GM12878 (cell line): ENCODE measurements at regions not wholly inside any gene's neighbourhood (a gene's known extent, or its start where the extent isn't known, plus 50 kb on each side); places are given as distances from the start of the nearest gene placed in this dataset.

Experiments used
- ATF7 ChIP-seq: fragments of 450-650 bp; IDR thresholded peaks from 2 replicates; pipeline ENCODE4 v1.6.1; 2016; ENCODE audit warnings: low read depth, mild to moderate bottlenecking
- EP300 ChIP-seq, 2 experiments: fragments of 150-350 bp in 1 of 2; IDR thresholded peaks; 2 replicates each; pipeline ENCODE4 v1.6.1; 2011 to 2012; ENCODE audit warnings: low read depth in 2 of 2, low read length in 2 of 2, borderline replicate concordance in 1 of 2, improper control_type of control experiment in 1 of 2, inconsistent platforms in 1 of 2; ENCODE audit not compliant: control insufficient read depth in 1 of 2
- JUND ChIP-seq: IDR thresholded peaks from 2 replicates; pipeline ENCODE4 v1.6.1; 2012; ENCODE audit warnings: low read depth, mild to moderate bottlenecking, low read length, improper control_type of control experiment, moderate library complexity
- PAX8 ChIP-seq: fragments of 450-650 bp; IDR thresholded peaks from 2 replicates; pipeline ENCODE4 v1.6.1; 2017; ENCODE audit warnings: mild to moderate bottlenecking, moderate library complexity
- POLR2A ChIP-seq: IDR thresholded peaks from 2 replicates; pipeline ENCODE4 v1.6.1; 2011; ENCODE audit warnings: low read depth, mild to moderate bottlenecking, low read length
- POLR2AphosphoS2 ChIP-seq: IDR thresholded peaks from 2 replicates; pipeline ENCODE4 v1.6.1; 2011; ENCODE audit warnings: low read depth, mild to moderate bottlenecking, low read length, improper control_type of control experiment, moderate library complexity
- RAD51 ChIP-seq: fragments of 450-650 bp; IDR thresholded peaks from 2 replicates; pipeline ENCODE4 v1.6.1; 2016; ENCODE audit warnings: moderate library complexity, mild to moderate bottlenecking, inconsistent platforms
- TF ChIP-seq, protein P1 (sequence below), 3 experiments: IDR thresholded peaks in 2 of 3; conservative IDR thresholded peaks in 1 of 3; 2 replicates each; pipeline ENCODE4 v1.5.1; 2011; ENCODE audit warnings: low read depth in 3 of 3, low read length in 3 of 3, mild to moderate bottlenecking in 3 of 3, control low read depth in 2 of 3, moderate library complexity in 2 of 3, inconsistent platforms in 1 of 3, mixed read lengths in 1 of 3; ENCODE audit not compliant: control insufficient read depth in 2 of 3, insufficient read depth in 1 of 3; ENCODE audit errors: extremely low read depth in 1 of 3

DNA sequence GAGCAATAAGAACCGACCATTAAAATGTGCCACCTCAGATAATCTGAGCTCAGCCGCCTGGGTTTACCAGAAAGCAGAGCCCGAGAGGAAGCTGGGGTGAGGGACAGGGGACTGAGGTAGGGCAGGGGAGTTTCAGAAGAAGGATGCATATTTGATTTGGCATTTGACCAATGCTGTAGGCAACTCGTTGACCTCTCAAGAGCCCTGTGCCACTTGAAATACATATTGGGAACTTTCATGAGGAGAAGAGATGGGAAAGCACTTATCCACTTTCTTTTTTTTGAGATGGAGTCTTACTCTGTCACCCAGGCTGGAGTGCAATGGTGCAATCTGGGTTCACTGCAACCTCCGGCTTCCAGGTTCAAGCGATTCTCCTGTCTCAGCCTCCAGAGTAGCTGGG is 148.4 kb upstream of the SPRED2 start:
- no peak for TF ChIP-seq POLR2A
- TF ChIP-seq, protein P1, sequence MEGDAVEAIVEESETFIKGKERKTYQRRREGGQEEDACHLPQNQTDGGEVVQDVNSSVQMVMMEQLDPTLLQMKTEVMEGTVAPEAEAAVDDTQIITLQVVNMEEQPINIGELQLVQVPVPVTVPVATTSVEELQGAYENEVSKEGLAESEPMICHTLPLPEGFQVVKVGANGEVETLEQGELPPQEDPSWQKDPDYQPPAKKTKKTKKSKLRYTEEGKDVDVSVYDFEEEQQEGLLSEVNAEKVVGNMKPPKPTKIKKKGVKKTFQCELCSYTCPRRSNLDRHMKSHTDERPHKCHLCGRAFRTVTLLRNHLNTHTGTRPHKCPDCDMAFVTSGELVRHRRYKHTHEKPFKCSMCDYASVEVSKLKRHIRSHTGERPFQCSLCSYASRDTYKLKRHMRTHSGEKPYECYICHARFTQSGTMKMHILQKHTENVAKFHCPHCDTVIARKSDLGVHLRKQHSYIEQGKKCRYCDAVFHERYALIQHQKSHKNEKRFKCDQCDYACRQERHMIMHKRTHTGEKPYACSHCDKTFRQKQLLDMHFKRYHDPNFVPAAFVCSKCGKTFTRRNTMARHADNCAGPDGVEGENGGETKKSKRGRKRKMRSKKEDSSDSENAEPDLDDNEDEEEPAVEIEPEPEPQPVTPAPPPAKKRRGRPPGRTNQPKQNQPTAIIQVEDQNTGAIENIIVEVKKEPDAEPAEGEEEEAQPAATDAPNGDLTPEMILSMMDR (IDR thresholded peaks at IDR 0.05 in 2 of 3, conservative IDR thresholded peaks at IDR 0.05 in 1 of 3; ENCODE audit: control insufficient read depth in 2 of 3, extremely low read depth in 1 of 3, insufficient read depth in 1 of 3, low read depth in 3 of 3, low read length in 3 of 3), result no peak
- TF ChIP-seq ATF7, result no peak
- TF ChIP-seq EP300 (IDR thresholded peaks at IDR 0.05; ENCODE audit: borderline replicate concordance in 1 of 2, control insufficient read depth in 1 of 2, low read depth in 2 of 2, low read length in 2 of 2), result no peak
- TF ChIP-seq POLR2AphosphoS2, result no peak
- no peak for TF ChIP-seq RAD51
- TF ChIP-seq JUND, result no peak
- TF ChIP-seq PAX8, result no peak
